SK-N-SH treated with all-trans-retinoic acid at 6 μM for 48 hours (cell line): ENCODE measurements at regions not wholly inside any gene's neighbourhood (a gene's known extent, or its start where the extent isn't known, plus 50 kb on each side); places are given as distances from the start of the nearest gene placed in this dataset.

Experiments
- ARNTL ChIP-seq: fragments of 450-650 bp; formaldehyde crosslinking; IDR thresholded peaks from 2 replicates; pipeline ENCODE4 v1.5.0; 2020; ENCODE audit warnings: low read depth, mild to moderate bottlenecking, moderate library complexity, borderline replicate concordance
- BACH2 ChIP-seq: fragments of 250-450 bp; sonication (Bioruptor Pico); IDR thresholded peaks from 2 replicates; pipeline ENCODE4 v1.9.0; 2021; ENCODE audit warnings: mild to moderate bottlenecking, borderline replicate concordance
- CREB5 ChIP-seq: fragments of 250-450 bp; sonication (Bioruptor Pico); IDR thresholded peaks from 2 replicates; pipeline ENCODE4 v1.5.1; 2020; ENCODE audit warnings: low read depth, mild to moderate bottlenecking, moderate library complexity
- CSDC2 ChIP-seq: fragments of 250-450 bp; sonication (Bioruptor Pico); IDR thresholded peaks from 2 replicates; pipeline ENCODE4 v1.5.0; 2020; ENCODE audit warnings: mild to moderate bottlenecking, moderate library complexity
- RARB ChIP-seq: fragments of 250-450 bp; sonication (Bioruptor Pico); IDR thresholded peaks from 2 replicates; pipeline ENCODE4 v1.8.0; 2021; ENCODE audit warnings: mild to moderate bottlenecking, moderate library complexity
- ZFP3 ChIP-seq: fragments of 250-450 bp; sonication (Bioruptor Pico); IDR thresholded peaks from 2 replicates; pipeline ENCODE4 v1.5.0; 2020; ENCODE audit warnings: mild to moderate bottlenecking, moderate library complexity

GRCh38 chr5:96189028-96189826, 227.6 kb upstream of the ELL2 start:
- TF ChIP-seq ZFP3 (CRISPR knock-in tag) (no peak), CSDC2 (CRISPR knock-in tag) (no peak), RARB (CRISPR knock-in tag) (no peak), CREB5 (CRISPR knock-in tag) (no peak), BACH2 (CRISPR knock-in tag) (no peak), ARNTL (CRISPR knock-in tag) (no peak)
